OCI-LY1 (cell line): ENCODE measurements at regions not wholly inside any gene's neighbourhood (a gene's known extent, or its start where the extent isn't known, plus 50 kb on each side); places are given as distances from the start of the nearest gene placed in this dataset.

Experiments used
- H2AFZ ChIP-seq: fragments of 200-600 bp; sonication (generic), shearing (Covaris generic); 2 replicates; pipeline ENCODE4 v1.6.0; 2014; ENCODE audit warnings: antibody characterized with exemption, mild to moderate bottlenecking, low read length
- H3F3A ChIP-seq: fragments of 200-600 bp; sonication (generic), shearing (Covaris generic); 2 replicates; pipeline ENCODE4 v1.6.0; 2014; ENCODE audit warnings: mild to moderate bottlenecking, antibody characterized with exemption, low read length, moderate library complexity; ENCODE audit not compliant: insufficient read depth
- H3K27ac ChIP-seq: fragments of 200-600 bp; sonication (generic); 2 replicates; pipeline ENCODE4 v1.5.1; 2014; ENCODE audit warnings: low read length, mixed run types, mild to moderate bottlenecking, low read depth; ENCODE audit not compliant: poor library complexity, severe bottlenecking
- H3K27me3 ChIP-seq: fragments of 200-600 bp; sonication (generic); 2 replicates; pipeline ENCODE4 v1.6.0; 2014; ENCODE audit warnings: antibody characterized with exemption, mild to moderate bottlenecking, low read length, moderate library complexity; ENCODE audit not compliant: insufficient read depth
- H3K36me3 ChIP-seq: fragments of 200-600 bp; sonication (generic); 2 replicates; pipeline ENCODE4 v1.6.1; 2014; ENCODE audit warnings: mild to moderate bottlenecking, antibody characterized with exemption, low read length, moderate library complexity, mixed read lengths; ENCODE audit not compliant: insufficient read depth
- H3K4me1 ChIP-seq: fragments of 200-600 bp; sonication (generic); 2 replicates; pipeline ENCODE4 v1.5.1; 2014; ENCODE audit warnings: mild to moderate bottlenecking, low read length, moderate library complexity; ENCODE audit not compliant: insufficient read depth, severe bottlenecking
- H3K4me2 ChIP-seq: fragments of 200-600 bp; sonication (generic), shearing (Covaris generic); 2 replicates; pipeline ENCODE4 v1.6.1; 2014; ENCODE audit warnings: low read length
- H3K4me3 ChIP-seq: fragments of 200-600 bp; sonication (generic); 2 replicates; pipeline ENCODE4 v1.5.1; 2014; ENCODE audit warnings: low read length, low read depth, mild to moderate bottlenecking, mixed read lengths; ENCODE audit not compliant: poor library complexity, severe bottlenecking
- H3K79me2 ChIP-seq: fragments of 200-600 bp; shearing (Covaris generic); 2 replicates; pipeline ENCODE4 v1.6.1; 2016; ENCODE audit warnings: mixed run types, low read length, mixed read lengths; ENCODE audit not compliant: insufficient read depth
- H3K9ac ChIP-seq: fragments of 200-600 bp; sonication (generic), shearing (Covaris generic); 2 replicates; pipeline ENCODE4 v1.6.1; 2014; ENCODE audit warnings: mild to moderate bottlenecking, low read length, mixed read lengths
- H3K9me2 ChIP-seq: fragments of 200-600 bp; sonication (generic), shearing (Covaris generic); 2 replicates; pipeline ENCODE4 v1.6.1; 2014; ENCODE audit warnings: low read depth, mild to moderate bottlenecking, low read length, mixed read lengths
- H3K9me3 ChIP-seq: fragments of 200-600 bp; shearing (Covaris generic); 2 replicates; pipeline ENCODE4 v1.6.1; 2014; ENCODE audit warnings: low read length, mixed read lengths
- H4K20me1 ChIP-seq: fragments of 200-600 bp; sonication (generic), shearing (Covaris generic); 2 replicates; pipeline ENCODE4 v1.6.0; 2016; ENCODE audit warnings: mild to moderate bottlenecking, low read length; ENCODE audit not compliant: insufficient read depth
- EZH2 ChIP-seq: fragments of 200-600 bp; sonication (generic), shearing (Covaris generic); IDR thresholded peaks from 2 replicates; pipeline ENCODE4 v1.8.0; 2017; ENCODE audit warnings: borderline replicate concordance, mixed run types, mild to moderate bottlenecking, antibody characterized with exemption, low read length, moderate library complexity, mixed read lengths
- TF ChIP-seq, protein P1 (sequence below): fragments of 200-600 bp; sonication (generic), shearing (Covaris generic); IDR thresholded peaks from 2 replicates; pipeline ENCODE4 v1.5.1; 2017; ENCODE audit warnings: mild to moderate bottlenecking, antibody characterized with exemption, low read length, moderate library complexity, mixed read lengths

DNA sequence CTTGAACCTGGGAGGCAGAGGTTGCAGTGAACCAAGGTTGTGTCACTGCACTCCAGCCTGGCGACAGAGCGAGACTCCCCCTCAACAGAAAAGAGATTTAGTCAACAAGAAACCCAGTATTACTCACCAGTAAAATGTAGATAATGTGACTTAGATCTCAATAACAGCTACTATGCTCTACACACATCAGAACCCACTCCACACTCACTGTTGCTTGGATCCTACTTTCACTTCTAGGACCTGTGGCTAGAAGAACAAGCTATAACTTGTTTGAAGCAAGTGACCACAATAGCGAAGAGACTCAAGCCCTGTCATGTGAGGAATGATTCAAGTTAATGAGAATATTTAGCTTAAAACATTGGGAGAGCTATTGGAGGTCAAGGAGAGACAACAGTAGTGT, 100.7 kb downstream of the ANXA2 start:
- H3K9me3 ChIP-seq: no peaks in the 10 kb centered on the region
- no peak overlapping the region for H3K27ac ChIP-seq
- H3K4me2 ChIP-seq: no peak overlapping the region
- no peaks in the 10 kb centered on the region for H3K4me1 ChIP-seq
- no peaks in the 10 kb centered on the region for H3K9me2 ChIP-seq
- no peaks in the 10 kb centered on the region for H3F3A ChIP-seq
- H3K27me3 ChIP-seq: no peaks in the 10 kb centered on the region; the same call in 1 of the 2 replicates
- H3K79me2 ChIP-seq: no peaks in the 10 kb centered on the region
- no peaks in the 10 kb centered on the region for H3K36me3 ChIP-seq
- H3K4me3 ChIP-seq: no peak overlapping the region
- TF ChIP-seq EZH2: no peak
- TF ChIP-seq, protein P1, sequence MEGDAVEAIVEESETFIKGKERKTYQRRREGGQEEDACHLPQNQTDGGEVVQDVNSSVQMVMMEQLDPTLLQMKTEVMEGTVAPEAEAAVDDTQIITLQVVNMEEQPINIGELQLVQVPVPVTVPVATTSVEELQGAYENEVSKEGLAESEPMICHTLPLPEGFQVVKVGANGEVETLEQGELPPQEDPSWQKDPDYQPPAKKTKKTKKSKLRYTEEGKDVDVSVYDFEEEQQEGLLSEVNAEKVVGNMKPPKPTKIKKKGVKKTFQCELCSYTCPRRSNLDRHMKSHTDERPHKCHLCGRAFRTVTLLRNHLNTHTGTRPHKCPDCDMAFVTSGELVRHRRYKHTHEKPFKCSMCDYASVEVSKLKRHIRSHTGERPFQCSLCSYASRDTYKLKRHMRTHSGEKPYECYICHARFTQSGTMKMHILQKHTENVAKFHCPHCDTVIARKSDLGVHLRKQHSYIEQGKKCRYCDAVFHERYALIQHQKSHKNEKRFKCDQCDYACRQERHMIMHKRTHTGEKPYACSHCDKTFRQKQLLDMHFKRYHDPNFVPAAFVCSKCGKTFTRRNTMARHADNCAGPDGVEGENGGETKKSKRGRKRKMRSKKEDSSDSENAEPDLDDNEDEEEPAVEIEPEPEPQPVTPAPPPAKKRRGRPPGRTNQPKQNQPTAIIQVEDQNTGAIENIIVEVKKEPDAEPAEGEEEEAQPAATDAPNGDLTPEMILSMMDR: no peak
- no peak overlapping the region for H2AFZ ChIP-seq
- H4K20me1 ChIP-seq: no peaks in the 10 kb centered on the region
- no peak overlapping the region for H3K9ac ChIP-seq
